HFF-Myc (cell line): ENCODE measurements at regions not wholly inside any gene's neighbourhood (a gene's known extent, or its start where the extent isn't known, plus 50 kb on each side); places are given as distances from the start of the nearest gene placed in this dataset.

Source experiments
- DNase-seq: peaks from one replicate; pipeline ENCODE4 v3.0.0-alpha.2; 2011; ENCODE audit warnings: low read depth; ENCODE audit errors: extremely low read depth
- H3K4me3 ChIP-seq: replicated peaks from 2 replicates; pipeline ENCODE4 v1.5.1; 2011; ENCODE audit warnings: low read depth, mild to moderate bottlenecking, control low read depth, low read length
- CTCF ChIP-seq: IDR thresholded peaks from 2 replicates; pipeline ENCODE4 v1.5.1; 2012; ENCODE audit warnings: mild to moderate bottlenecking, low read depth, low read length, control low read depth; ENCODE audit errors: missing control alignments

GRCh38 chr5:84683594-84683993, 298.9 kb upstream of the EDIL3 start:
- no peak for DNase-seq
- no peak overlapping the region for H3K4me3 ChIP-seq
- no peak for TF ChIP-seq CTCF

- no peak for TF ChIP-seq CTCF
- no peak overlapping the region for H3K4me3 ChIP-seq
Measured at GRCh38 chr5:84682531-84682930, 297.9 kb upstream of the EDIL3 start.

GRCh38 chr5:84680908-84681307, 296.2 kb upstream of the EDIL3 start:
- no peak overlapping the region for H3K4me3 ChIP-seq
- DNase-seq, result no peak
- TF ChIP-seq CTCF, result no peak

More at GRCh38 chr5:84682531-84682930, 297.9 kb upstream of the EDIL3 start:
- DNase-seq, result no peak

- no peak for TF ChIP-seq CTCF
- no peak overlapping the region for H3K4me3 ChIP-seq
- DNase-seq, result no peak
Measured at GRCh38 chr5:84673785-84674184, 289.1 kb upstream of the EDIL3 start.

- no peak for DNase-seq
- no peak for TF ChIP-seq CTCF
- H3K4me3 ChIP-seq, result no peak overlapping the region
Measured at GRCh38 chr5:84667576-84667975, 282.9 kb upstream of the EDIL3 start.

GRCh38 chr5:84650429-84650828, 265.7 kb upstream of the EDIL3 start:
- no peak for DNase-seq
- TF ChIP-seq CTCF, result no peak

GRCh38 chr5:84647581-84647980, 262.9 kb upstream of the EDIL3 start:
- no peak overlapping the region for H3K4me3 ChIP-seq
- no peak for DNase-seq
- TF ChIP-seq CTCF, result no peak

More at GRCh38 chr5:84650429-84650828, 265.7 kb upstream of the EDIL3 start:
- no peak overlapping the region for H3K4me3 ChIP-seq
